Thyroid gland (tissue), 4 donors: ENCODE measurements at regions not wholly inside any gene's neighbourhood (a gene's known extent, or its start where the extent isn't known, plus 50 kb on each side); places are given as distances from the start of the nearest gene placed in this dataset.

ENCODE experiments used
- CTCF ChIP-seq, 6 experiments: fragments of 200-600 bp in 3 of 6; fragments of 450-650 bp in 3 of 6; sonication (generic) in 3 of 6; IDR thresholded peaks; one replicate each; pipeline ENCODE4 v1.5.1; 2016 to 2019; ENCODE audit warnings: antibody characterized with exemption in 6 of 6, mild to moderate bottlenecking in 2 of 6, inconsistent platforms in 1 of 6, moderate library complexity in 1 of 6
- POLR2A ChIP-seq, 2 donors: fragments of 450-650 bp; IDR thresholded peaks; one replicate each; pipeline ENCODE4 v1.6.1; 2017; ENCODE audit warnings: antibody characterized with exemption in 2 of 2, mild to moderate bottlenecking in 2 of 2, moderate library complexity in 1 of 2

DNA sequence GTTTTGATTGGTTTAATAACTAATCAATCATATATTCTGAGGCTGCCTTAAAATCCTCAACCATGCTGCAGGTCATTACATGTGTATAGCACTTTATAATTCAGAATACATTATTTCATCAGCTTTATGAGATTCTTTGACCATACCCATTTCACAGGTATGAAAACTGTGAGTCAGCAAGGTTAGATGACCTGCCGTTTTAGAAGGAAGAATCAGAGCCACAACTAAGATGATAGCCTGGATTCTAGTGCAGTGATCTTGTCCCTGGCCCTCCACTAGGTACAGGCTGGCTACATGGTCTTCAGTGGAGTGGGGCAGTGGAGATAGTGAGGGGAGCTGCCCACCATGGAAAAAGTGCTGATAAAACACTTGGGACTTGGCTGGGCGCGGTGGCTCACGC is 154.4 kb upstream of the MAX start:
- no peak for TF ChIP-seq CTCF (IDR thresholded peaks at IDR 0.05)
- no peak for TF ChIP-seq POLR2A (IDR thresholded peaks at IDR 0.05)
